ENCODE measurements at regions not wholly inside any gene's neighbourhood (a gene's known extent, or its start where the extent isn't known, plus 50 kb on each side); places are given as distances from the start of the nearest gene placed in this dataset.

GRCh38 chr12:59839514-59839913 is 243.7 kb downstream of the SLC16A7 start:
- no peaks in the 10 kb centered on the region for H3K36me3 Mint-ChIP-seq (ENCODE audit: low read depth)
- H3K4me1 Mint-ChIP-seq (ENCODE audit: low read depth), result no peaks in the 10 kb centered on the region
- H3K27me3 Mint-ChIP-seq, result peaks cover 16% of the 10 kb centered on the region
- H3K27ac Mint-ChIP-seq, result no peak overlapping the region
- H3K9me3 Mint-ChIP-seq, result no peaks in the 10 kb centered on the region
- no peak overlapping the region for H3K4me3 Mint-ChIP-seq

- peaks cover 16% of the 10 kb centered on the region for H3K27me3 Mint-ChIP-seq
- no peaks in the 10 kb centered on the region for H3K4me1 Mint-ChIP-seq (ENCODE audit: low read depth)
- H3K36me3 Mint-ChIP-seq (ENCODE audit: low read depth), result no peaks in the 10 kb centered on the region
- no peak overlapping the region for H3K27ac Mint-ChIP-seq
- no peak overlapping the region for H3K4me3 Mint-ChIP-seq
- no peaks in the 10 kb centered on the region for H3K9me3 Mint-ChIP-seq
These were observed 247.5 kb downstream of the SLC16A7 start for GRCh38 chr12:59843260-59843843.

DNA sequence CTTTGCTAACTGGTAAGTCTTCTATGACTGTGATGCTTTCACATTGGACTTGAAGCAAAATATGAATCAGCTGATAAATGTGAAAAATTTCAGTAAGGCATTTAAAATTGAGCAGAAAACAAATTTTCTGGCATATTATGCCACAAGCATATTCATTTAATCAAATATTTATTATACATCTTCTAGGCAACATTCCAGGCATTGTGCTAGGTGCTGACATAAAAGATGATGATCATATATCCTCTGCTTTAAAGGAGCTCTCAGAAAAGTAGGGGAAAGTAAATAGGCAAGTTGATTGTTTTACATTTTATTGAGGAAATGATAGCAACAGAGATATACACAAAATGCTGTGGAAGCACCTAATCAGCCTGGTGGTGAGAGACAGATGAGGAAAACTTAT is 248.9 kb downstream of the SLC16A7 start:
- Mint-ChIP-seq H3K36me3 (ENCODE audit: low read depth) (no peaks in the 10 kb centered on the region), H3K9me3 (peaks cover 4% of the 10 kb centered on the region), H3K4me3 (no peak overlapping the region), H3K27me3 (peaks cover 13% of the 10 kb centered on the region), H3K4me1 (ENCODE audit: low read depth) (no peaks in the 10 kb centered on the region), H3K27ac (no peak overlapping the region)

- Mint-ChIP-seq H3K36me3 (ENCODE audit: low read depth) (no peaks in the 10 kb centered on the region), H3K4me1 (ENCODE audit: low read depth) (no peaks in the 10 kb centered on the region), H3K27ac (no peak overlapping the region), H3K4me3 (no peak overlapping the region), H3K27me3 (peaks cover 11% of the 10 kb centered on the region), H3K9me3 (peaks cover 8% of the 10 kb centered on the region)
These were observed 249.5 kb downstream of the SLC16A7 start for GRCh38 chr12:59845293-59845692.

DNA sequence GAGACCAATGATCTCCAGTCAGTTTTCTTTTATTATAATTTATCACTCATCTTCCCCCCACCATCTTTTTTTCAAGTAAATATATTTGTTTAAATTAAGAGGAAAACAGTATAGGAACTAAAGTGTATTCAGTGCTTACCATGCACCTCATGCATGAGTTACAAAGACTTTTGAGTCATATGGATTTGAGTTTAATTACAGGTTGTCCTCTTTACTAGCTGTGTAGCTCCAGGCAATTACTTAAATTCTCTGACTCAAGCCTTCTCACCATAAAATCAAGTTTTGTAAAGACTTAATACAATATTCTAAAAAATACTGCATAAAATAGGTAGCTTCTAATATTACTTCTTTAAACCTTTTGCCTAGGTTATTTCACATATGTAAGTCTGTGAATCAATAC is 251.3 kb downstream of the SLC16A7 start:
- Mint-ChIP-seq H3K4me1 (ENCODE audit: low read depth) (no peaks in the 10 kb centered on the region), H3K36me3 (ENCODE audit: low read depth) (no peaks in the 10 kb centered on the region), H3K27ac (no peak overlapping the region), H3K4me3 (no peak overlapping the region), H3K27me3 (peaks cover 5% of the 10 kb centered on the region), H3K9me3 (peaks cover 8% of the 10 kb centered on the region)

DNA sequence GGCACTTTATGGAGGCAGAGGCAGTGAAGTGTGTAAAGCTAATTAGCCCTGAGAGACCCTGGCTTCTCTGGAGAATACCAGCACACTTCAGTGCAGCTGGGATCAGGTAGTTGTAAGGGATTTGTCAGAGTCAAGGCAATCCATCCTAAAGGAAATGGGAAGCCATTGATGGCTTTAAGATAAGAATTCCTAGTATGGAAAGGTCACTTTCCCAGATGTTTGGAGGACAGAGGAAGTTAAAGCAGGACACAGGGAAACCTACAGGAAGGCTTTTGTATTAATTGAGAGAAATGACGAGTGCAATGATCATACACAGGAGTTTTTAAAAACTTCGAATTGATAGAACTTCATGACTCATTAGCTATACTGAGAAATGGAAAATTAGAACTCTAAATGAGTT is 254.4 kb downstream of the SLC16A7 start:
- no peak overlapping the region for H3K27ac Mint-ChIP-seq
- H3K4me1 Mint-ChIP-seq (ENCODE audit: low read depth), result no peaks in the 10 kb centered on the region
- H3K27me3 Mint-ChIP-seq, result peaks cover 5% of the 10 kb centered on the region
- peaks cover 8% of the 10 kb centered on the region for H3K9me3 Mint-ChIP-seq
- no peaks in the 10 kb centered on the region for H3K36me3 Mint-ChIP-seq (ENCODE audit: low read depth)
- no peak overlapping the region for H3K4me3 Mint-ChIP-seq

GRCh38 chr12:59858508-59859170 is 262.8 kb downstream of the SLC16A7 start:
- peaks cover 14% of the 10 kb centered on the region for H3K9me3 Mint-ChIP-seq
- no peaks in the 10 kb centered on the region for H3K36me3 Mint-ChIP-seq (ENCODE audit: low read depth)
- H3K4me3 Mint-ChIP-seq, result no peak overlapping the region
- H3K27ac Mint-ChIP-seq, result no peak overlapping the region
- no peaks in the 10 kb centered on the region for H3K4me1 Mint-ChIP-seq (ENCODE audit: low read depth)
- H3K27me3 Mint-ChIP-seq, result peaks cover 6% of the 10 kb centered on the region

GRCh38 chr12:59859171-59859510 is 263.3 kb downstream of the SLC16A7 start:
- Mint-ChIP-seq H3K27me3 (peaks cover 9% of the 10 kb centered on the region), H3K36me3 (ENCODE audit: low read depth) (no peaks in the 10 kb centered on the region), H3K4me1 (ENCODE audit: low read depth) (no peaks in the 10 kb centered on the region), H3K9me3 (peaks cover 19% of the 10 kb centered on the region), H3K4me3 (no peak overlapping the region), H3K27ac (no peak overlapping the region)

DNA sequence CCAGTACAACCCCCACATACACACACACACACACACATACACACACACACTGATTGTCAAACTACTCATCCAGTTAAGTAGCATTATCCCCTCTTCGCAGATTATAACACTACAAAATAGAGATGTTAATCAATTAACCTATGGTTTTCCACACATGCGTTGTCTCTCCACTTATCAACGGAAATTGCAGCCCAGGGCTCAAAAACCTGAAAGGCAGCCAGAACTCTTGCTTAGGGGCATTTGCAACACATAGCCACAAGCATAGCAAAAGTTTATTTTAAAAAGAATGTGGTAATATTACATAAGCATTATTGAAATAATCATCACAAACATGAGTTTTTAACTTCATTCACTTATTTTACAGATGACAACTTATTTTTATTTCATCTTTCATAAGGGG is 265.8 kb downstream of the SLC16A7 start:
- Mint-ChIP-seq H3K36me3 (ENCODE audit: low read depth) (no peaks in the 10 kb centered on the region), H3K27me3 (peaks cover 9% of the 10 kb centered on the region), H3K4me3 (no peak overlapping the region), H3K4me1 (ENCODE audit: low read depth) (no peaks in the 10 kb centered on the region), H3K9me3 (peaks cover 19% of the 10 kb centered on the region), H3K27ac (no peak overlapping the region)

- Mint-ChIP-seq H3K27me3 (peaks cover 9% of the 10 kb centered on the region), H3K4me1 (ENCODE audit: low read depth) (no peaks in the 10 kb centered on the region), H3K4me3 (no peak overlapping the region), H3K36me3 (ENCODE audit: low read depth) (no peaks in the 10 kb centered on the region), H3K27ac (no peak overlapping the region), H3K9me3 (peaks cover 6% of the 10 kb centered on the region)
These were observed 271.2 kb downstream of the SLC16A7 start for GRCh38 chr12:59867055-59867454.

DNA sequence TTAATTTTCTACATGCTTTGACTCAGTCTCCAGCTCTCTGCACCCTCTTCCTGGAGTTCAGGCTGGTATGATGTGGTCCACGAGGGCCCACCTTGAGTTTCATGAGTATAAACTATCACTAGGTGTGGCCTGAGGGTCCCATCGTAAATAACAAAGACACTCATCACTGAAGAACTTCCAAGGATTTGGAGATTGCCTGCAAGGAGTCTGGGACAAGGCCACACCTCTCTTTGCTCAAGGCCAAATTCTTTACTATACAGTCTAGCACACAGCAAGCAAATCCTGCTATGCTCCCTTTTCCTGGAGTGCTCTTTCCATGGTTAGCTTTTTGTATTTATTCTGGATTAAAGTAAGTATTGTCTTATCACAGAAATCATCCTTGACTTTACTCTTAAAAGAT is 271.9 kb downstream of the SLC16A7 start:
- H3K27ac Mint-ChIP-seq, result no peak overlapping the region
- H3K36me3 Mint-ChIP-seq (ENCODE audit: low read depth), result no peaks in the 10 kb centered on the region
- no peak overlapping the region for H3K4me3 Mint-ChIP-seq
- peaks cover 6% of the 10 kb centered on the region for H3K9me3 Mint-ChIP-seq
- H3K4me1 Mint-ChIP-seq (ENCODE audit: low read depth), result no peaks in the 10 kb centered on the region
- H3K27me3 Mint-ChIP-seq, result peaks cover 4% of the 10 kb centered on the region

DNA sequence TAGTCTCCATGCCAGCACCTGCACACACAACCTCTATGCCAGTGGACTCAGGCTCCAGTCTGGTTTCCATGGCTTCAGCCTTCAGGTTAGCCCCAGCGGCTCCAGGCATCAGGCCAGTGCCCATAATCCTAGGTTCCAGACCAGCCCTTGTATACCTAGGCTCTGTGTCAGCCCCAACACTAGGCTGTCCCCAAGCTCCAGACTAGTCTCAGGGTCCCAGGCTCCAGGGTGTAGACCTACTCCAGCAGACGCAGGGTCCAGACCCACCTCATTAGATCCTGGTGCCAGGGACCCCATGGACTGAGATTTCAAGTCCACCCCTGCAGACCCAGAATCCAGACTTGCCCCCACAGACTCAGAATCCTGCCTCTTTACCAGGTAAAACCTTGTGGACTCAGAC is 275.9 kb downstream of the SLC16A7 start:
- H3K4me1 Mint-ChIP-seq (ENCODE audit: low read depth), result no peaks in the 10 kb centered on the region
- no peaks in the 10 kb centered on the region for H3K9me3 Mint-ChIP-seq
- no peaks in the 10 kb centered on the region for H3K27me3 Mint-ChIP-seq
- H3K27ac Mint-ChIP-seq, result no peak overlapping the region
- H3K36me3 Mint-ChIP-seq (ENCODE audit: low read depth), result no peaks in the 10 kb centered on the region
- no peak overlapping the region for H3K4me3 Mint-ChIP-seq

DNA sequence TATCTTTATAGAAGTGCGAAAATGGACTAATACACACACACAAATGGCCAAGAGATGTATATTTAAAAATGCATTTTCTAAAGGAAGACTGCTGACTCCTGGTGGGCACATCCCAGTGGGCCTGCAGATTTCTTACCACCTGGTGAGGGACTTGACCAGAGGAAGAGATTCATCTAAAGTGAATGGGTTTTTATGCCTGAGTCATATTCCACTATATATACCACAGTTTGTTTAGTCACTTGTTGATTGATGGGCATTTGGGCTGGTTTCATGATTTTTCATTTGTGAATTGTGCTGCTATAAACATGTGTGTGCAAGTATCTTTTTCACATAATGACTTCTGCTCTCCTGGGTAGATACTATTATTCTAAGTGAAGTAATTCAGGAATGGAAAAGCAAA is 277.3 kb downstream of the SLC16A7 start:
- H3K27me3 Mint-ChIP-seq, result no peaks in the 10 kb centered on the region
- H3K9me3 Mint-ChIP-seq, result no peaks in the 10 kb centered on the region
- H3K4me1 Mint-ChIP-seq (ENCODE audit: low read depth), result no peaks in the 10 kb centered on the region
- no peaks in the 10 kb centered on the region for H3K36me3 Mint-ChIP-seq (ENCODE audit: low read depth)
- H3K4me3 Mint-ChIP-seq, result no peak overlapping the region
- H3K27ac Mint-ChIP-seq, result no peak overlapping the region

- Mint-ChIP-seq H3K36me3 (ENCODE audit: low read depth) (no peaks in the 10 kb centered on the region), H3K27ac (no peak overlapping the region), H3K4me1 (ENCODE audit: low read depth) (no peaks in the 10 kb centered on the region), H3K4me3 (no peak overlapping the region), H3K27me3 (no peaks in the 10 kb centered on the region), H3K9me3 (no peaks in the 10 kb centered on the region)
These were observed 279.0 kb downstream of the SLC16A7 start for GRCh38 chr12:59874781-59875180.

GRCh38 chr12:59886131-59886733 is 290.4 kb downstream of the SLC16A7 start:
- Mint-ChIP-seq H3K4me1 (ENCODE audit: low read depth) (no peaks in the 10 kb centered on the region), H3K27ac (no peak overlapping the region), H3K9me3 (no peaks in the 10 kb centered on the region), H3K36me3 (ENCODE audit: low read depth) (no peaks in the 10 kb centered on the region), H3K27me3 (no peaks in the 10 kb centered on the region), H3K4me3 (no peak overlapping the region)

DNA sequence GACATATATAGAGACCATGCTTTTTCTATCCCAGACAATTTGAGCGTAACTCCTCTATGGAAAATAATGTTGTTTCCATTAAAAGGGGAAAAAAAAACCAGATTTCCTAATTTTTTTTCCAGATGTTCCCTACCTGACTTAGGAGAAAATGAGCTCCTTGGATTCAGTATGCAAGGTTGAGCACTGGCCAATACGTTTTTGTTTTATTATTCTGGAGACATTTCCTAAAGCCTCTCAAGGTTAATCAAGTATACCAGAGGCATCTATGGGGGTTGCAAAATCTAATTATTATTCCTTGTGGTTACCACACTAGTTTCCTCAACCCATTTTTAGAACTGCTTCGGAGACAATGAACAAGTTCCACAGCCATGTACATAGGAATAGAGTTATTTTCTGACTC is 291.3 kb downstream of the SLC16A7 start:
- H3K4me3 Mint-ChIP-seq, result no peak overlapping the region
- H3K36me3 Mint-ChIP-seq (ENCODE audit: low read depth), result no peaks in the 10 kb centered on the region
- no peak overlapping the region for H3K27ac Mint-ChIP-seq
- H3K4me1 Mint-ChIP-seq (ENCODE audit: low read depth), result no peaks in the 10 kb centered on the region
- no peaks in the 10 kb centered on the region for H3K9me3 Mint-ChIP-seq
- H3K27me3 Mint-ChIP-seq, result no peaks in the 10 kb centered on the region
